HG03432 (cell line): ENCODE measurements at regions not wholly inside any gene's neighbourhood (a gene's known extent, or its start where the extent isn't known, plus 50 kb on each side); places are given as distances from the start of the nearest gene placed in this dataset.
A peak's percentile ranks its signal among the peaks of the same experiment; 100 is the strongest.

Experiments
- ATAC-seq: cut with Tn5 transposase; IDR thresholded peaks from one replicate; pipeline ENCODE4 v1.9.1; 2021; ENCODE audit warnings: mild to moderate bottlenecking, moderate library complexity; ENCODE audit not compliant: unreplicated experiment

- no peak for ATAC-seq
Measured at GRCh38 chr22:19574247-19574646, 50.0 kb upstream of the CLDN5 start.

- ATAC-seq = peak; percentile 72
Measured at GRCh38 chr22:19576460-19577421, 52.5 kb upstream of the CLDN5 start.

- no peak for ATAC-seq
Measured at GRCh38 chr22:19577422-19577966, 53.3 kb upstream of the CLDN5 start.

- no peak for ATAC-seq
Measured at GRCh38 chr22:19578180-19579004, 54.2 kb upstream of the CLDN5 start.

GRCh38 chr22:19579115-19579811 is 55.1 kb upstream of the CLDN5 start:
- no peak for ATAC-seq

GRCh38 chr22:19579880-19580279 is 55.7 kb upstream of the CLDN5 start:
- ATAC-seq = no peak

GRCh38 chr22:19580291-19580890 is 56.2 kb upstream of the CLDN5 start:
- ATAC-seq = no peak

GRCh38 chr22:19582033-19582693 is 58.0 kb upstream of the CLDN5 start:
- no peak for ATAC-seq

GRCh38 chr22:19586922-19587684 is 62.9 kb upstream of the CLDN5 start:
- ATAC-seq = no peak

GRCh38 chr22:19590696-19591095 is 66.5 kb upstream of the CLDN5 start:
- no peak for ATAC-seq

- ATAC-seq = no peak
Measured at GRCh38 chr22:19591568-19591967, 67.4 kb upstream of the CLDN5 start.

GRCh38 chr22:19592464-19592863 is 68.3 kb upstream of the CLDN5 start:
- no peak for ATAC-seq

GRCh38 chr22:19593991-19594569 is 69.9 kb upstream of the CLDN5 start:
- no peak for ATAC-seq

GRCh38 chr22:19595532-19595931 is 71.3 kb upstream of the CLDN5 start:
- no peak for ATAC-seq

GRCh38 chr22:19596680-19597398 is 72.6 kb upstream of the CLDN5 start:
- no peak for ATAC-seq

- no peak for ATAC-seq
Measured at GRCh38 chr22:19597399-19597735, 73.2 kb upstream of the CLDN5 start.

GRCh38 chr22:19598054-19598855 is 74.0 kb upstream of the CLDN5 start:
- no peak for ATAC-seq

- ATAC-seq = no peak
Measured at GRCh38 chr22:19599004-19599403, 74.8 kb upstream of the CLDN5 start.
